GM19455 (cell line): ENCODE measurements at regions not wholly inside any gene's neighbourhood (a gene's known extent, or its start where the extent isn't known, plus 50 kb on each side); places are given as distances from the start of the nearest gene placed in this dataset.

Experiments used
- ATAC-seq: cut with Tn5 transposase; IDR thresholded peaks from one replicate; pipeline ENCODE4 v1.9.1; 2021; ENCODE audit not compliant: unreplicated experiment

DNA sequence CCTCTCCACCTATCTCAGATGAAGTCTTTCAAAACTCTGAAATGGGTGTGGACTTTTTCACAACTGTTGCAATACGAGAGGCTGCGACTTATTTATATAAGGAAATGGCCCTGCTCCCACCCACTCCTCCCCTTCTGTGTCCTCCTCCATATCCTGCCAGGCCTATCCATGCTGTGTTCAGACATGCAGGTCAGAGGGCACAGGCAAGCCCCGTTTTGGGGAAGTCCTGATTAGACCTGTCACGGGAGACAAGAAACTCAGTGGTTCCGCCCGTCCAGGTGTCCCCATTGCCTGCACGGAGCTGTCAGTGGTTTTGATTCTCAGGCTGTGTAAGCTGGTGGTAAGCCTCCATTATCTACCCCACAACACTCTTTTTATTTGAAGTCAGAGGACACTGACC is 99.6 kb upstream of the MGAT5 start:
- ATAC-seq, result peak; percentile 68

DNA sequence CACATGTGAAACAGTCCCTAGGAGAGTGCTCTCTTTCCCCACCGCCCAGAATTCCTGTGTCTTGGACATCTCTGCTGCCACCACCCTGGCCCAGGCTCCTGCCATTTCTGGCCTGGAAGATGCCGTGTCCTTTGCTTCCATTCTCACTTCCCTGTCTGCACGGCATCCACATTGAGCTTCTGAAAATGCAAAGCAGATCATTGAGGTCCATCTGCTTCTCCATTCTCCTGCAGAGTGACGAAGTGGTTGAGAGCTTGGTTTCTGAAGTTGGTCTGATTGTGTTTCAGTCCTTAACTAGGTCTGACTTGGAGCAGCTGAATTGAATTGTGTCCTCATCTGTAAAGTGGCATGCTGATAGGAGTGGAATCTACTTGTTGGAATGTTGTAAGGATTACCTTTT is 98.7 kb upstream of the MGAT5 start:
- ATAC-seq, result peak; percentile 77

DNA sequence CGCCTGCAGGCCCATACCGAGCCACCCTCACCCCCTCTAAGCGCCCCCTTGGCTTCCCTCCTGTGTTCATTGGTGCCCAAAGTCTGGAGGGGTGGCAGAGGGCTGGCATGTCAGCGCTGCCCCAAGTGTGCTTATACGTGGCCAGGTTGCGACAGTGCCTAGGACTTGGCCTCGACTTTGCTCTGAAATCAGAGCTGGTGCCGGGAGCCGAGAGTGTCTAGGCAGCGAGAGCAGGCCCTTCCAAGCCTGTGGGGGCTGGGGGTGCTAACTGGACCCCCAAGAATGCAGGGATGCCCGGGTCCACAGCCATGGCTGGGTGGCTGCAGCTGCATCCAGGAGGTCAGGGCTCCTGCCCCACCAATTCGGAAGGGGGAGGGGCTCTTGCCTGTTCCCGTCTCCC is 95.6 kb upstream of the MGAT5 start:
- no peak for ATAC-seq

DNA sequence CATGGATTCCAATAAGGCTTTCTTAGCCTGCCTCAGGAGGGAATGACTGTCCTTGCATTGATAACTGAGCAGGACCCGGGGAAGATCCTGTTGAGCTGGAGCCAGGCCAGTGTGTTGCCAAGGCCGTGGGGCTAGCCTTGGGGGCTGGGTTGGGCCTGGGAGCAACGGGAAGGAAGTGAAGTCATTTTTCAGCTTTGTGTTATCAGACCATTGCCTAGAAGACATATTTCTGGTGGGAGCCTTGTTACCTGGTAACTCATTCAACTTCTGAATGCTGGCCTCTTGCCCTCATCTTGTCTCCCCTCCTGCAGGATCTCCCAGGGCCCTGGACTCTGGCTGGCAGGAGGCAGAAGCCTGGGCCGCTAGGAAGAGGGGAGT is 92.7 kb upstream of the MGAT5 start:
- no peak for ATAC-seq

DNA sequence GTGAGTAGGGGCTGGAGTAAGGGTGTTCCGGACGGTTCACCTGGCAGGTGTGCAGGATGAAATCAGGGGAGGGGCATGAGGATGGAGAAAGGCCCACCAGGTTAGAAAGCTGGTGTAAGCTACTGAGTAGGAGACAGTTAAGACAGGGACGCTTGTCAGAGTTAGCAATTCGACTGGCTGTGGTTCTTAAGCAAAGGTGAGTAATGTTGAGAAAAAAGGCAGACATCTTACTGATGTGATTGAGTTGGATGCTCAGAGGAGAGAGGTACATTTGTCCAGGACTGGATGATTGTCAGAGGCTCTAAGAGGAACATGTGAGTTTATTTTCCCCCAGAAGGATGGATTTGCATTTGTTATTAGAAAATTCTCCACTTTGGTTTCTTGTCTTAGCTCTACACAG is 90.5 kb upstream of the MGAT5 start:
- no peak for ATAC-seq

DNA sequence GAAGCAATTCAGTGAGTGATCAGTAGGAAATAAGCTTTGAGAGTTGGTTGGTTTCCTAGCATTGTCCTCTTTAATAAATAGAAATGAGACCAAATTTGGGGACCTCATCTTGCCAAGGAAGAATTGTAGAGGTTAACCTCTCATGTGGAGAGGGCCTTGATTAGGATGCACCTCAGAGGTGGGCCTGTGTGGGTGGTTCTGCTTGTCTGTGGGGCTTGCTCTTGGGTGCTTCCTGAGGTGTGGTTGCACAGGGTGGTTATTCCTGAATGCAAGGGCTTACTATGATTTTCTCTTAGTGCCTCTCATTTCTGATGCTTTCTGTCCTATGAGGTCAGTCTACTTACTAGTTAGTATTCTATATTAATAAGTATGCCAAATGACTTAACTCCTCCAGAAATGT is 89.6 kb upstream of the MGAT5 start:
- no peak for ATAC-seq

DNA sequence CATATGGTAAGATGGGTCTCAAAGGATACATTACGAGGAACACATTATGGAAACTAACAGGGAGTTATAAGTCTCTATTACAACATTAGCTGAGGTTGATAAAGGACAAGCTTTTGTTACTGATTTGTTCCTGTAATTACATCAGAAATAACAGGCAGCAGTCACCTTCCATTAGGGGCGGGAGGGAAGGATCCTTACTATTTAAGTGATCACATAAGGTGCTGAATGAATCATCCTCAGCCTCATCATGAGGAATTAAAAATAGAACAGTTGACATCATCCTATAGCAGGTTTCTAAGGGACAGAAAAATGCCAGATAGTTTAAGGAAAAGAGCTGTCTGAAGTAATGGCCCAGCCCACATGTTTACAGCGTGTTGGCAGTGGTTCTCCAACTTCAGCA is 86.9 kb upstream of the MGAT5 start:
- no peak for ATAC-seq

DNA sequence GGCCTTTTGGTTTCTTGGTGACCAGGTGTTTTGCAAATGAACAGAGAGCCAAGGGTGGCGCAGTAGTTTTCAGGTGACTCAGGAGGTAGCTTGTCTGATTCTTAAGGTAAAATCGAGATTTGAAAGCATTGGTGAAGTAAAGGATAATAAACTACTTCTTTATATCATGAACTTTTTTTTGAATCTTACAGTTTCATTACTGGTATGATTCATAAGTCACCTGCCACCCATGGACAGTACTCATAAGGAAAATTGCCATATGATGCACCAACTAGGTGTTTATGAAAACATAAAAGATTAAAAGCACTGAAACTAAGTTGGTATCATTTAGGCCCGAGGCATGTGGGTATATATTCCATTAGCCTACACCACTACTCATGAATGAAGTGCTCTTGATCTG is 84.1 kb upstream of the MGAT5 start:
- no peak for ATAC-seq

DNA sequence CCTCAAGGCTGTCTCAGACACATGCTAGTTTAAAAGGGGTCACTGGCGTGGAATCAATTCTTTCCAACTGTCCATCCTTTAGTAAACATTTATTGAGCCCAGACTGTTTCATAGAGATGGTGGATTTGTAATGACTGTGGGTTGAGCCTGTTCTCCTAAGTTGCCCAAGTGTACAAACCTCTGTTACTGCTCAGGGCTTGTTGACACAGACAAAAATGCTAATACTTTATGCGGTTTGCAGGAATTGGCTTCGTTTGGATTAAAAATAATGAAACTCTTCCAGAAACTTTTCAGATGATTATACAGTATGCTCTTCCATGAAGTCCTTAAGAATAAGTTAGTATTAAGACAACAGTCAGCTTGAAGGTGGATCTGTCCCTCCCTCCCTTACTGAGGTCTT is 83.6 kb upstream of the MGAT5 start:
- no peak for ATAC-seq

DNA sequence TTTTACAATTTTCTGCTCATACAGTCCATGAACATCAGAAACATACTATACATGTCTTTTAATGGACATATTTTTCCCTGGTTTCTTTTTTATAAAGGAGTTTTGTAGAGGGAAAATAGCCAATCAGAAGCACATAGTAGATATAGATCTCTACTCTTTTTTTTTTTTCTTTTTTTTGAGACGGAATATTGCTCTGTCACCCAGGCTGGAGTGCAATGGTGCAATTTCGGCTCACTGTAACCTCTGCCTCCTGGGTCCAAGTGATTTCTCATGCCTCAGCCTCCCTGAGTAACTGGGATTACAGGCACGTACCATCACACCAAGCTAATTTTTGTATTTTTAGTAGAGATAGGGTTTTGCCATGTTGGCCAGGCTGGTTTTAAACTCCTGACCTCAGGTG is 83.2 kb upstream of the MGAT5 start:
- no peak for ATAC-seq

DNA sequence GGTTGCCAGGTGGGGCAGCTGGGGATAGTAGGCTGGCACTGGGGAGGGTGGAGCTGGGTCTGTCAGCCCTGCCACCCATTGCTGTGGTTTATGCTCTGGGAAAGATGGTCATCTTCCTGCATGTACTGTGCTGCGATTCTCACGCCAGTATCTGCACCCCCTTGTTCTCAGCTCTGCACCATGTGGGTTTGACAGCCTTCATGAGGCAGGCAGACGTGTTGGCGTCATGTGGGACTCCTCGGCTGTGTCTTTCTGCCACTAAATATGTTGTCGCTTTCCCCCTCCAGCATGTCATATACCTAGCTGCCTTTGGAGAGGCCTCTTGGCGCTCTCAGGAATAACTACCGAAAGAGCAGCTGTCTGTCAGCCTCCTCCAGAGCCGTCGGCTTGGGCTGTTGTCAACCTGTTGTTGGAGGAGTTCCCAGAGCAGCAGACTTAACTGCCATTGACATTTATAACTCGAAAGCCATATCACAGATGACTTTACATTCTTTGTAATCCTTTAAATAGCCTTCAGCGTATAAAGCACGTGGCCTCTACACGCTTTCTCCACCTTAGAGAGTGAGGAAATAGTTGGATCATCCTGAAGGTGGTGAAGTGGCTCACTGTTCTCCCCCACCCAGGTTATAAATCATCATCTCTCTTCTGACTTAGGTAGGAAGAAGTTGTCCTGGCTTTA is 80.4 kb upstream of the MGAT5 start:
- no peak for ATAC-seq

DNA sequence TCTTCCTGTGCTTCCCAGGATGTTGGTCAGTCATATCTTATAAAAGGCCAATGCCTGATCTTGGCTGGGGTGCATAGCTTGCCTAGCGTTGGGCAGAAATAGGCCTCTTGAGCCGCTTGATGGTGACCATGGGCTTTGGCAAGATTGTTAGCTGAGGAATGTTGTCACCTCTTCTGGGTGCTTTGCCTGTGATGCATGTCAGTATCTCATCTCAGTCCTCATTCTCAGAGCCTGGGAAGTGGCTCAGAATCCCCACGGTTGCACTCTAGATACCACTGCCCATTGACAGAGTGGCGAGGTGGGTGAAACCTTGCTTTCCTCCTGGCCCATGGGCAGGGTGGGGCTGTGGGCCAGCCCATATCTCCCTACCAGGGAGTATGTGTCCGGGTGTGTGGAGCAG is 79.2 kb upstream of the MGAT5 start:
- ATAC-seq, result no peak

DNA sequence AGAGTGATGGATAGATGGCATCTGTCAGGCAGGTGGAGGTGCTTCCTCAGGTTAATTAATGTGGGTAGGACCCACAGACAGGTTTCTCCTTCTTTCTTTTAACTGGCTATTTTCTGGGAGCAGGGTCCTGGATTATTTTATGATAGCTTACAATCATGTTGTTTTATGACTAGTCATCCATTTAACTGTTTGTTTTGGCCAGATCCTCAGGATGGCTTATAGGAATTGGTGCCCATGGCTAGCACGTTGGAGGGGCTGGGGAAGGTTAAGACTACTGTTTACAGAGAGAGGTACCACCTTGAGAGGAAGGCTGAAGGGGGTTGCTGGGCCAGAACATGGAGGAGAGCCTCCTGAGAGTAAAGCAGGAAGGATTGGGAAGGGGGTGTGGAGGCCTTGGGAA is 78.0 kb upstream of the MGAT5 start:
- no peak for ATAC-seq

DNA sequence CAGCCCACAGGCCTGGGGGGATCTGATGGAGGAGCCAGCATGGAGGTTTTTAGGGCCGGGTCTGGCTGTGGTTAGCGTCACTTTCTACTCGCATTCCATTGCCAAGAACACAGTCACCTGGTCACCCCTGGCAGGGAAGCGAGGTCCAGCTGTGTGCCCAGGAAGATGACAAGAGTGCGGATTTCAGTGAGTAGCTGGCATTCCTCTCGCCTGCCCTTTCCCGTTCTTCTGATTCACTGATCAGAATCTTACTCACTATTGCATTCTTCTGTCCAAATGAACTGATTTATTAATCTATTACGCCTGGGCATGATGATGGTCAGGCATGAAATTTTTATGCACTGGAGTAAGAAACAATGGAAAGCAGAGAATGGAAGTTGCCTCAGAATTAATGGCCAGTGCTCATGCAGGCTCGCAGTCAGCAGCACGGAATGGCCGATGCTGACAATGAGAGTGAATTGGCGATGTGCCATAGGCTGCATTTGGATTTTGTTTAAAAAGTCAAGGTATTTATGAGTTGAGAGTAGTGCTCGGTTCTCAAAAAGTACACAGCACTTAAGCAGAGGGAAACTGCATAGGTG is 76.4 kb upstream of the MGAT5 start:
- ATAC-seq, result no peak

DNA sequence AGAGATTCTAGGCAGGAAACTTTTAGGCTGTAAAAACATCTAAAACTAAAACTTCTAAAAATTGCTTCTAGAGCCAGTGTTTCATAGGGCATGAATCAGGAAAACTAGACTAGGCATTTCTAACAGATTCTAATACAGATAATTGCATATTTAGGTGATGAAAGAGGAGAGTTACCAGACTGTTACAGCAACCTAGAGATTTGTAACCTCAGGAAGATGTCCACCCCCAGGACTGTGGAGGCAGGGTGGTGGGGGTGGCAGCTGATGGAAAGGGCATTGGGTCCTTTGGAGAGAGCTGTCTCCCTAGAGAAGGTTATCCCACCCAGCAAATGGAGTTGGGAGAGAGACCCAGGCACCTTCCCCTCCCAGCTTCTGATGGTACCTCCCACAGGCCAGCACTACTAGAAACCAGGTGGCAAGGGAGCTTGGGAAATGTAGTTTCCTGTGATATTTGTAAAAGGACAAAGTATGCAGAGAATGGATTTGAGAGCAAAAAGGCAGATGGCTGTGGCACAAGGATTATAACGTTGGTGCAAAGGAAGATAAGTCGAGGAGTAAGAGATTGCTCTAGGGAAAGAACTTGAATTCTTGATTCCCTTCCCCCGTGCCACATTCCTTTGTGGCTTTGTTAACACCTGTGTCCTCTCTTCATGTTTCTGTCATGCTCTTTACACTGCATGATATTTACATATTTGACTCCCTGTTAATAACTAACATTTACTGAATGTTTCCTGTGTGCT is 75.6 kb upstream of the MGAT5 start:
- no peak for ATAC-seq

DNA sequence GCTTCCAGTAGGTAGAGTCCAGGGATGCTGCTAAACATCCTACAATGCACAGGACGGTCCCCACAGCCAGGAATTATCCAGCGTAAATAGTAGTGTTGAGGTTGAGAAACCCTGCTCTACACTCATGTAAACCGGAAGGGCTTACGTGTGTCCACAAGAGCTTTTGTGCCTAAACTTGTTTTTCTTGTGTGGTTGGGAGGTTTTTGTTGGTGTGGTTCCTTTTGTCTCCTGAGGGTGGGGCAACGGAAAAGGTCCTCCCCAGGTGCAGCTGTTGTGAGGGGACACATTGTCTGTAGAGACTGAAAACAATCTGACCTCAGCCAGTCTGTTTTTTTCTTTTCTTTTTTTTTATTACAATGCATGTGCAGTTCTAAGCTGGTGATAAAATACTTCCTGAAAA is 72.7 kb upstream of the MGAT5 start:
- no peak for ATAC-seq

DNA sequence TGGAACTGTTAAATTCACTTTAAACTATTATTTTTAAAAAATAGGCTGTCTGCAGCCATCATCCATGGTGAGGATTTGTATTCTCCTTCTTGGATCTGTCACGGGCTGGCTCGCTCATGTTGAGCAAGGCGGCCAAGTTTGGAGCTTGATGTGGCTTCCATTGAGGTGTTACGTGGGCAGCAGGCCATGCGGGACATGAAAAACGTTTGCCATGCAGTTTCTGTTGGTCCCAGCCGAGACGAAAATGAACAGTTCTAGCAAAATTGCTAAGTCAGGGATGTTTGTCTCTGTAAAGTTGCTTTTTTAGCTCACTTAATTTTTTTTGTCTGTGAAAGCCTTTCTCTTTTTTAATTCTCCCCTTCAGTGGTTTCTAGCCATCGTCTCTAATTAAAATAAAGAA is 70.2 kb upstream of the MGAT5 start:
- no peak for ATAC-seq

DNA sequence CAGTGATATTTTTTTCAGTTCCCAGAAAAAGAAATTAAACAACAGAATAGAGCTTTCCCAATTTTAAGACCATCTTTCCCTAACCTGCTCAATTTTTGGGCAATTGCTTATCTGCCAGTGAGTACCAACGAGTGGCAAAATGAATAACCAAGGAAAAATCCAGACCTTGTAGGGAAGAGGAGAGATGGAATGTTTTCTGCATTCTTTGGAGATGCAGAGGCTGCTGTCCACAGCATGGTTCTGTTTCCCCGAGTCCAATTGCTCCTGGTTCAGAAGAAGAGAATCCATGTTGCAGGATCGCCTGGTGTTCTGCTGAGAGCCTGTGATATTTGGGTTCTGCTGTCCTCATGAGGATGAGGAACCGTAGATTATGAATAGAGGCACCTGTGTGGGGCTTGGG is 68.2 kb upstream of the MGAT5 start:
- no peak for ATAC-seq

DNA sequence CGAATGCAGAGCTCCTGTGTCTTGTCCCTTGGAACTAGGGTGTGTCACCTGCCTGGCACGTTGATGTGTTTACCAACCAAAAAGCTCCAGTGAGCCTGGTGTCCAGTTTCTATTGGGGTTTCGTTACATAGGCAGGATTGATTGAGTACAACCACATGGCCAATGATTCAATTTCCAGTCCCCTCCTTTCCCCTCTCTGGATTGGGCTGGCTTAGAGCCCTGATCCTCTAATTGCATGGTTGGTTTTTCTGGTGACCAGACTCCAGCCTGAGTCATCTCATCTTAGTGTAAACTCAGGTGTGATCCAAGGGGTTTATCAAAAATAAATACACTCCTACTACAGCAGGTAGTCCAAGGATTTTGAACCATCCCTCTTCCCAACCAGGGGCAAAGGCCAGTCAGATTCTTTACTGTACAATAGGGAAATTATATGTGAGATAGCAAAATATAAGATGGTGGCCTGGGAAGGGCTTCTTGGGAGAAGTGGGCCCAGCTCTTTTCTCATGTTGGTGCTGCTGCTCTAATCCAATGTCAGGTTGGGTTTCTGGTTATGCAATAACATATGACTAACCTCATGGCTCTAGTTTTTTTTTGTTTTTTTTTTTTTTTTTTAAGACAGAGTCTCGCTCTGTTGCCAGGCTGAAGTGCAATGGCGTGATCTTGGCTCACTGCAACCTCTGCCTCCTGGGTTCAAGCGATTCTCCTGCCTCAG is 64.7 kb upstream of the MGAT5 start:
- no peak for ATAC-seq

DNA sequence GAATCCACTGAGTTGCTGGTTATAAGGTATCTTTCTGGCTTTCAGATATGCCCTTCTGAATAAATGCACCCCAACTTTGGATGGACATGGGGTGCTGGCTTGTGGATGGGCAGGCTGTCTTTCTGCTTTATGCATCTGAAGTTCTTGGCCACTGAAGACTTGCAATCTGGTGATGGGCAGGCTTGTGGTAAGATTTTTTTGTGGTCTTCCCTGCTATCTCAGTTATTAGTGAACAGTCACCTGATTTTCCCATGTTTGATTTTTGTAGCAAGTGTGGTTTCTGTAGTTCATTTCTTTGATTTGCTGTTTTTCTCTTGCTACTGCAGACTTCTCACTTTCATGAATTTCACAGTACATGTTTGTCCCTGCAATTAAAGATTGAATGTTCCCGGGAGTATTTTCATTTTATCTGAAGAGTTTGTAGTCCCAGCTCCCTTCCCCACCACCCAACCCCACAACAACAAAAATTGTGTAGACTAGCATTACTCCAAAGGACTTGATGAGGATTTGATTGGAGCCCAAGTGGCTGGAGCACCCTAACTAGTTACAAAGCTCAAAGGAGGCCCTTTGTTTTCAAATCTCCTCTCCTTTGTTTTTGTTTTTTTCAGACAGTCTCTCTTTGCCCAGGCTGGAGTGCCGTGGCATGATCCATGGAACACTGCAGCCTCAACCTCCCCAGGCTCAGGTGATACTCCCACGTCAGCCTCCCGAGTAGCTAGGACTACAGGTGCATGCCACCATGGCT is 63.6 kb upstream of the MGAT5 start:
- ATAC-seq, result no peak

DNA sequence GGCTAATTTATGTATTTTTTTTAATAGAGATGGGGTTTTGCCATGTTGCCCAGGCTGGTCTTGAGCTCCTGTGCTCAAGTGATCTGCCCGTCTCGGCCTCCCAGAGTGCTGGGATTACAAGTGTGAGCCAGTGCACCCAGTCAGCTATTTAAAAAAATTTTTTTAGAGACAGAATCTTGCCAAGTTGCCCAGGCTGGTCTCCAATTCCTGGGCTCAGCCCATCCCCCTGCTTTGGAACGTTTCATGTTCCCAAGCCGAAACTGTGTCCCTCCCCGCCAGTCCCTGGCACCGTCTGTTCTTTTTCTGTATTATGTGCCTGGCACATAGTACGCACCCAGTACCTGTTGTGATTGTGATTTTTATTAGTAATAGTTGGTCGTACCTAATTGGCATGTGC is 63.1 kb upstream of the MGAT5 start:
- ATAC-seq, result no peak
